Hematopoietic multipotent progenitor cell (in vitro differentiated cells): ENCODE measurements at regions not wholly inside any gene's neighbourhood (a gene's known extent, or its start where the extent isn't known, plus 50 kb on each side); places are given as distances from the start of the nearest gene placed in this dataset.
A peak's percentile ranks its signal among the peaks of the same experiment; 100 is the strongest.

Experiments used
- DNase-seq, 3 donors: peaks; one replicate each; pipeline ENCODE4 v3.0.0-alpha.2; 2011 to 2015; ENCODE audit warnings: low read depth in 2 of 3, low spot score in 2 of 3

DNA sequence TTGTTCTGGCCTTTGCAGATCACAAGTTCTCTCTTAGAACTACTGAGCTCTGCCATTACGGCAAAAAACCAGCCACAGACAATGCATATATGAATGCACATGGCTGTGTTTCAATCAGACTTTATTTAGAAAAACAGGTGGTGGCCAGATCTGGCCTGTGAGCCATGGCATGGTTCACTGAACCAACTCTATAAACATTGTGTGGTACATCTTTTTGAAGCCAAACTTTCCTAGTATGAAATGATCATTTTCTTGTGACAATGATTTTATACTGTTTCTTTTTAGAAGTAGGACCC is 65.9 kb upstream of the AMZ2 start:
- DNase-seq = no peak

DNA sequence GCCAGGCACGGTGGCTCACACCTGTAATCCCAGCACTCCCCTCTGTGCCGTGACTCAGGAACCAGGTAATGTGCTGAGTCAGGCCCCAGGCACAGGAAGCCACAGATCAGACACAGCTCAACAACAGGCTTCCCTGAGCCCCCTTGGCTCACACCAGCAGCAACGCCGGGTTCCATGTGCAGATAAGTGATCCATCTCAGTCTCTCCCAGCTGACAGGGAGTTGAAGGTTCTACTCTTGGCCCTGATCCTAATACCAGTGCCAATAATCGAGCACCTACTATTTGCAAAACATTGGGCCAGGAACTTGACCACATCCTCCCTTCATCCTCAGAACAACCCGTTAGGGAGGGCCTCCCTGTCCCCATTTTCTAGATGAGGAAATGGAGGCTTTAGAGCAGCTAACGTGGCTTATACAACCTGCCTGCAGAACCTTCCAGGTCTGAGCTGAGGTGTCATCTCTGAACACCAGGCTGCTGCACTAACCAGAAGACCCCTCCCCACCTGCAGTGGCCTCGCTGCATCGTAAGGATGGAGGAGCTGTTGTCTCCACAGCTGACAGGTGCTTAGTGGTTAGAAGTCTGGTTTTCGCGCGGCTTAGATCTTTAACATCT is 64.8 kb upstream of the AMZ2 start:
- DNase-seq = peak in 2 of 3 donors; percentile 62 to 69

DNA sequence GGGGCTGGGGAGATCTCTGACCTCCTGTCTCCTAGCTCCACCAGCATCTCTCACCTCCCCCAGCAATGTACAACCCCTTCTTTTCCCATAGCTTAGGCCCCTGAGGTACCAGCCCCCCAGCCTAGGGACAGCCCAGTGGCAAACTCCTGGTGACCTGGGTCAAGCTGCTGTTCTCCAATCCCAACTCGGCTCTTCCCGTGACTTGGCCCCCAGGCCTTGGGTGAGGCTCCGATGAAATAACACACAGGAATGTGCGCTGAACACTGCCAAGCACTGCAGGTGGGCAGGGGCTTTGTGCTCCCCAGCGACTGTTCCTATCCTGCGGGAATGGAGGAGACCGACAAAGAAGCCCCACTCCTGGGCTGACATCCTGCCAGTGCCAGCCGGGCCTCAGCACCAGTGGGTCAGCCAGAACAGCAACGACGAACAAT is 63.7 kb upstream of the AMZ2 start:
- no peak for DNase-seq

DNA sequence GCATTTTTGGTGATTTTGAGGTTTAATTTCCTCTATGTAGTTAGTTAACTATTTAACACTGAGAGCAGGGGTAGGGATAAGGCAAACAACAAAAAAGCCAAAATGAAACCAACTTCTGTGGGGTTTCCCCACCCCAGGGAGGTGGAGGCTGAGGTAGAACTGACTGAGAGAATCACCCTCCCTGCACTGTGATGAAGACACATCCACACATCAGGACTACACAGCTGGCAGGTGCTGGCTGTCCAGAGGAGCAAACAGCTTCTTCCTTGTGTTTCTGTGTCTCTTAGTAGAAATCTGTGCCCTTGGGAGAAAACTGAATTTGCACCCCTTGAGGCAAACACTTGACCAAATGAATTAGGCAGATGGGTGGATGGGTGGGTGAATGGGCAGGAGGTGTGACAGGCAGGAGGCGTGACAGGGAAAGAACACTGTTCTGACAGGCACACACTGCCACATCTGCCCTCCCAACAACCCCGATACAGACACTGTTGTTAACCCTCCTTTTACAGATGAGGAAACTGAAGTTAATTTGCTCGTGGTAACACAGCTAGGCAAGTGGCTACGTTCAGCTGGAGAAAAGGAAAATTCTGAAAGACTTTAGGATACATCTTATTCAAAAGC is 62.9 kb upstream of the AMZ2 start:
- no peak for DNase-seq

DNA sequence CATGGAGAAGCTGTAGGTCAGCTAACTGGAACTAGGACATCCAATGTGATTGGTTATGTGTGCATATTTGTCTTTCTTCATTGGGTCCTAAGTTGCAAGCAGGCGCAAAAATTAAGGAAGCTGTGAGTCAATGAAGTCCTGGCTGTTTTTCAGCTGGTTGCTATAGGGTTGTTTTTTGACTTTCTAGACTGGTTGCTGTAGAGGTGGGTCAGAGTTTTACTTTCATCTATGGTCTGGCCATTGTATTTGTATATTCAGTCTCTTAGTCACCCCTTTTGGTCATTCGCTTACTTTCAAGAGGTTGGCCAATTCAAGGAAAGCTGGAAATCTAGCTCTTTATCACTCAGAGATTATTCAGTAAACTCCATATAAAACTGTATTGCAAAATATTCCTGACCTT is 62.0 kb upstream of the AMZ2 start:
- DNase-seq = no peak

DNA sequence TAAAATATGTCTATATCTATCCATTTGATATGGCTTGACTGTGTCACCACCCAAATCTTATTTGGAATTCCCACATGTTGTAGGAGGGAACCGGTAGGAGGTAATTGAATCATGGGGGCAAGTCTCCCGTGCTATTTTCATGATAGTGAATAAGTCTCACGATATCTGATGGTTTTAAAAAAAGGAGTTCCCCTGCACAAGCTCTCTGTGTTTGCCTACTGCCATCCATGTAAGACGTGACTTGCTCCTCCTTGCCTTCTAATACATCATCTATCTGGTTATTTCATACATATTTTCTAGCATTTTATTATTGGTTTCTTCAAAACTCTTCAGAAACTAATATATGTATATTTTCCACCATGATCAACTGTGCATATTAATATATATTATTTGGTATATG is 57.3 kb upstream of the AMZ2 start:
- no peak for DNase-seq

DNA sequence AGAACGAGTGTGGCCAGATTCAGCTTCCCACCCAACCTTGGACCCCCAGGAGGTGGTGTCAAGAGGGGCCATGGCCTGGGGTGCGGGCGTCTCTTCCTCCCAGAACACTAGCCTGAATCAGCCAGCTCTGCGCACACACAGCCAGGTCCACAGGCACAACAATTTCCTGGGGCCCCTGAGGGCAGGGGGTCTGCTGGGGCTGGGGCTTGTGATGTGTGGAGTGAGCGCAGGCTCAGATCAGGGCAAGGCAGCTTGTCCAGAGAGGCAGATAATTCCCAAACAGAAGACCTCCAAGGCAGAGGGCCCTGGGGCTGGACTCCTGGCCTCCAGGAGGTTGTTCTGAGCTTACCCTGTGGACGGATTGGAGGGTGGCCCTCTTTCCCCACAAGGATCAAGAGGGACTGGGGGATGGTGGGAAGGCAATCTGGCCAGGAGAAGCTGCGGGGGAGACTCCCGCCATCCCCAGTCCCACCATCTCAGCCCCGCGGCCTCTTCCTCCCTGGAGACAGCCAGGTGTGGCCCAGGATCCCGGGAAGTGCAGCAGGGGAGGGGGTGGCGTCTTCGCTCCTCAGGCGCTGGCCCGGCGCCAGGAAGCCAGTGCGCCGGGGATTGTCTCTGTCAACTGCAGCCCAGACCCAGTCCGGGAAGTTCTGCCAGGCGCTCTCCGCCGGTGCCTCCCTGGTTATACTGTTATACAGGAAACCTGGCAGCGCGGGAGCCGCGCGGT is 52.0 kb upstream of the AMZ2 start:
- no peak for DNase-seq

DNA sequence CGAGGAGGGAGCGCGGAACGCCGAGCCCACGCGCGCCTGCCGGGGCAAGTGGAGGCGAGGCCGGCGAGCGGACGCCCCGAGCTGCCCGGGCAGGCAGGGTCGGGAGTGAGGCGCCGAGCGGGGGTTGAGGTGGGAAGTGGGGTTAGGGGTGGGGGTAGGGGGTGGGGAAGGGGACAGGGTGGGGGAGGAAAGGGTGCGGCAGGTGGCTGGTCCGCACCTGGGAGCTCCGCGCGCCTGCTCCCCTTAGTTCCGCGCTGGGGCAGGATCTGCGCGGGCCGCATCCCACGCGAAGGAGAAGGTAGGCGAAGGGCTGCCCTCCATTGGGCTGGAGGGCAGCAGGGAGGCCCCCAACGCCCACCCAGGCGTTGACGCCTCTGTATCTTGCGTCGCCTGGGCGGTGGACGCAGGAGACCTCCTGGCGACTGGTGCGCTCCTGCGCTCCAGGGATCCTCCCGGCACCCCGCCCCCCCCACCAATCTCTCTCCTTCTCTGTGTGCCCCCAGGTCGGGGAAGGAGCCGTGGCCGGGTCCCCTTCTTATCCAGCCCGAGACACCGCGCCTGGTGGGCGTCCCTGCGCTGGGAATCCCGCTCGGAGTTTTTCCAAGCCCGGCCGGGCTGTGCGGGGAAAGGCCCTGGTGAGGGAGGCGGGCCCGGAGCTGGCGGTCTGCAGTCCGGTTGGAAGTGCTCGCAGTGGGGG is 51.3 kb upstream of the AMZ2 start:
- DNase-seq = no peak

DNA sequence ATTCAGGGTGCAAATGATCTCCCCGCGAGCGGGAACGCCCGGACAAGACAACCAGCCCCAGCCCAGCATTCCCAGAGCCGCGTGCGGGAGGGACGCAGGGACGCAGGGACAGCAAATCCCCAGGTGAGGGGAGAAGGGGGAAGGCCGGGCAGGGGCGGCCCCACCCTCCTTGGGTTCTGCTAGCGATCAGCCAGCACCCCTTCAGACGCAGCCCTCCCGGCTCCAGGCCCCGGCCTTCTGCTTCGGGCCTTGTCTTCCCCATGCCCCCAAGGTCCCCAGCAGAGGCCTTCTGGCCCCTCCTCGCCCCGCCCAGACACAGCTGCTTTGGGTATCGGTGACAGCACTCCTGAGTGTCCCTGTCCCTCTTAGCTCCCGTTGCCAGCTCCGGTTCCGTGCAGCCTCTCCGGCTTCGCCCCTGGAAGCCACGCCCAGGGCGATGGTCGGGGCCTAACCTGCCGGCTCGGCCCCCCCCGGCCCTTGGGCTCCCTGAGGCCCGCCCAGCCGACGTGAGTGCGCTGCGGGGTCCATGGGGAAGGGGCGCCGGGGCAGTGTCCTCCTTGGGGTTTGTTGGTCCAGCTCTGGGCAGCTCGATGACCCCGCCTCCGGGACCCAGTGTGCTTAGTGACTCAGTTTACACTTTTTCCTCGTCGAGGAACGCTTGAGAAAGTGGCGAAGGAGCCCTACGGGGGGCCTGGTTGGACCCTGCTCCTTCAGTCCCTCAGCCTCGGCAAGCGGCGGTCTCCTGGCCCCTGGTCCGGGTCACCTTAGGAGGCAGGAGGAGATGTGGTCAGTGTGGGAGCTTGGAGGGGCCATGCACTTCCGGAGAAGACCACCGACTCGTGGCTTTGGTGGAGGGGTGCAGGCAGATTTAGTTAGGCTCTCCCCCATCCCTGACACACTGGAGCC is 50.5 kb upstream of the AMZ2 start:
- no peak for DNase-seq

DNA sequence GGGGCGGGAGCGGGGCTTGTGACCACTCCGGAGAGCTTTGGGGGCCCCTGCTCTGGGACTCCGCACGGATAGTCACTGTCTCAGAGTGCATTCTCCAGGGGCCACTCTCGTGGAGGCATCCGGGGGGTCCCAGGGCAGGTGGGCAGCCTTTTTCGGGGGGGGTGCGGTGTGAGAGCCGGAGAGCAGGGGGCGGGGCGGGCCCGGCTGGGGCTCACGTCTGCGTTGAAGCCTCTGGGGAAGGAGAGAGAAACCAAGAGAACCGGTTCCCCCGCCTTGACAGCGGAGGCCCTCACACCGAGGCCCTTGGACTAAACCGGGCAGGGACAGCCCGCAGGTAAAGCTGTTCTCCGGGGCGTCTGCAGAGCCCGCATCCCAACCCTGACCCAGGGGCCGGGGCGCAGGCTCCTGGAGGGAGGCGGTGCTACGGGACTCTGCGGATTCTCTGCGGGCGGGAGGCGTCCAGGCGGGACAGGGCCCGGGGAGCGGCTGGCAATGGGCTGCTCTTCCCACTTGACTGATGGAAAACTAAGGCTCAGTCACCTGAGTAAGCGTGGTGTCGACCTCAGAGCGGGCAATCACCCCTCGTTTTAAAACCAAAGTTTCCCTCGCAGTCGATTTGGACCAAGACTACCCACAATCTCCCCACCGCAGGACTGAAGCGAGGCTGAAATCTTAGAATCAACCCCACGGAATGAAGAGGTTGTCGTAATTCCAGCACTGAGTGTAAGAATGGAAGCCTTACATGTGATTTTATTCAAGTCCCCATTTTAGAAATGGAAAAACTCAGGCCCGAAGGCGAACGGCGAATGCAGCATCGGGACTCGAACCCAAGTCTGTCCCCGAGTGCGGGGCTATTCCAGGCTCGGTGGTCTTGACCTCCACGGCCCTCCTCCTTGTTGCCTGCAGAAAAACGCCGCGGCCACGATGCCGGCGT is 49.6 kb upstream of the AMZ2 start:
- no peak for DNase-seq
